Bone marrow (tissue), 2 donors: ENCODE measurements at regions not wholly inside any gene's neighbourhood (a gene's known extent, or its start where the extent isn't known, plus 50 kb on each side); places are given as distances from the start of the nearest gene placed in this dataset.
A peak's percentile ranks its signal among the peaks of the same experiment; 100 is the strongest.

Source experiments
- DNase-seq, 2 donors: peaks; one replicate each; lab custom pipeline; 2025; lab: John Stamatoyannopoulos, UW

DNA sequence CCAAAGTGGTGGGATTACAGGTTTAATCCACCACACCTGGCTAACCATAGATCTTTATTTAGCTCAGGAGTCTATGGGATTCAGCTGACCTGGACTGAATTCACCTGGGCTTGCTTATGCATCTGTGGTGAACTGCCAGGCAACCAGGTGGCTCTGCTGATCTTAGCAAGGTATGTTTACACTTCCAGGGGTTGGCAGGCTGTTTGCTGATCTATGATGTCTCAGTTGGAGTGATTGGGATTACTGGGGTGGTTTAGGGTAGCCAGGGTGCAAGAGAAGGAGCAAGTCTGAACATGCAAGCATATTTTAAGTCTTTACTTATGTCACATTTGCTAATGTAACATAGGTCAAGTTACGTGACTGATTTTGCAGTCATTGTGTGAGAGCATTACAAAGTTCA lies 63.6 kb upstream of the JAK2 start:
- no peak for DNase-seq

DNA sequence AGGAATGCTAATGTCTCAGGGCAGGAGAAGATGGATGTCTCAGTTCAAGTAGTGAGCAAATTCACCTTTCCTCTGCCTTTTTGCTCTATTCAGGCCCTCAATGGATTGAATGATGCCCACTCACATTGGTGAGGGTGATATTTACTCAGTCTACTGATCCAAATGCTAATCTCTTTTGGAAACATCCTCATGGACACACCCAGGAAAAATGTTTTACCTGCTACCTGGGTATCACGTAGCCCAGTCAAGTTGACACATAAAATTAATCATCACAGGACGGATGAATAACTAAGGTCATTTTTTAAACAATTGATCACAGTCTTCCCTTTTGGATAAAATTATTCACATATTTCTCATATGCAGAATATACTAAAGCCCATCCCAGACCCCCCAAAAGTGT lies 63.0 kb upstream of the JAK2 start:
- DNase-seq, result no peak

DNA sequence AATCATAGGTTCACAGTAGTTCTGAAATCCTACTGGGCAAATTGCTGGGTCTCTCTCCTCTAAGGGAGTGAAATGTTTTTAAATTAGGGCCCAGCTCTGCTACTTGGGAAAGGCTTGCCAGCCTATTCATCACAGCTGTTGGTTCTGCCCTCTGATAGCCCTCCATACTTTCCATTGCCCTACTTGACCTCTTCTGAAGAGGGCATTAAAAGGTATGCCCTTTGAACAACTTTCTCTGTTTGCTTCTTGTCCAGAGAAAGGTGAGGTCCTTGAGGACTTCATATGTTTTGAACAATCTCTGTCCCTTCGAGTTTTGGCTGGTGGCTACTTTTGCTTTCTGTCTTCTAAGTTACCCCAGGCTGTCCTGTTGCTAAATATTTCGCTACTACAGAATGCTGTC lies 62.3 kb upstream of the JAK2 start:
- no peak for DNase-seq

DNA sequence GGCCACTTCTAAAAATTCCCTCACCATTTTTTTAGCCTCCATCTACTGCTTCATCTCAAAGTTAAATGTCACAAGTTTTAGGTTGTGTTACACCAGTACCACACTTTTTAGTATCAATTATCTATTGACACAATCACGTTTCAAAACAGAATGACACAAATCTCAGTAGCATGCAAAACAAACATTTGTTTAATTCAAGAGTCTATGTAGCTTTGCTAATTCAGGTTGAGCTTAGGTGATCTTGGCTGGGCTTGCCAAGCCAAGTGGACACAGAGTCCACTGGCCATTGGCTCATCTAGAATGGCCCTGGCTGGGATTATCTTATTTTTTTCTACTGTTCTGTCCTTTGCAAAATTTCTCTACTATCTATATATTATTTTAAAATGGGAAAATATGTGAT lies 61.9 kb upstream of the JAK2 start:
- DNase-seq, result no peak

DNA sequence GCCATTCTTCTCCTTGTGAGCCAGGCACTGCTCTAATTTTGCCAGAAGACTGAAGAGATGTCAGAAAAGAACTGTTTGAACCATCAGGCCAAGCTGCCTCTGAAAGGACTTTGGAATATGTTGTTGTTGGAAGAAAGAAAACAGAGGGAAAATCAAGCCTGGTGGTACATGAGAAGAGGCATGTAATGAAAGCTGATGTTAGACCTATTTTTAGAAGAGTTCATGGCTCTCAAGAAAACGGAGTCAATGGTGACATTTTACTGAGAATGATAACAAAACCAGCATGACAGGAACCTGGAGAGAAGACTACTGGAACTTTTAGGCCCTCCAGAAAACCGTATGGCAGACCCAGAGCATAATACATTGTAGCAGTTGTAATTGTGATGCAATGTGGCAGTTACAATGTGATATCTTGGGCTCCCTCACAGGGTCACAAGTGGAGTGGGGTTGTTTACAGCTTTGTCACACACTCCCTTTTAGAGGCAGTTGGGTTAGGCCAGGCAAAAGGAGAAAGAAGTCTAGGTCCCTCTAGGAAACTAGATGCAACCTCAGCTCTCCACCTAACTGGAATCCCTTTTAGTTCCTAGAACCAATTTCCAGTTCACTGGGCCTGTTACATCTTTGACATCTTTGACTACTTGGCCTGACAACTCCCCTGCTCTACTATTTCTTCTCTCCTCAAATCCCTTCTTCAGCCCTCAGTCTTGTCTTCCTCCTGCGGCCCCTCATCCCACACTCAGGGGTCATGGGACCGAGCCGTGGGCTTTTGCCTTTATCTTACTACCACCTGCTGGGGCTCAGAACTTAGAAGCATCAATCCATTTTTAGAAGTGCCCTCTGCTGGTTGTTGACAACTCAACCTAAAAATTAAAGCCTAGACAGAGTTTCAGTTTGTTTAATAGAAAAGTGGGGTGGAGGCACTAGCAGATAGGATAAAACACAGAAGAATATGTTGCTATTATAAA lies 61.2 kb upstream of the JAK2 start:
- DNase-seq, result peak in 1 of 2 donors; percentile 22

DNA sequence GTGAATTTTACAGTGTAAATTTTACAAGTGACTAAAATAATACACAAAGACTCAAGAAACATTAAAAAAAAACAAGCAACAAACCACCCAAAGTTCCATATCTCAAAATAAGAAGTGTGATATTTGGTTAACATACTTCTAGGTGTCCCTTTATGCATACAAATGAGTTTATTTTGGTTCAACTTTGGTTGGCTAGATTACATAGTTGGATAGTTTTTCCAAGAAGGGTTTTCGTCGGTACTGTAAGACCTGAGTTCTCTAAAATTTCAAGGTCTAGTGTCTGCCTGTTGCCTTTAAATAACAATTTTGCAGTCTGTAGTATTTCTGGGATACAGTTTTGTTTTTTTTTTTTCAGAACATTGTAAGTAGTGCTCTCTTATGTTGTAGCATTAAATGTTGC lies 58.8 kb upstream of the JAK2 start:
- no peak for DNase-seq

DNA sequence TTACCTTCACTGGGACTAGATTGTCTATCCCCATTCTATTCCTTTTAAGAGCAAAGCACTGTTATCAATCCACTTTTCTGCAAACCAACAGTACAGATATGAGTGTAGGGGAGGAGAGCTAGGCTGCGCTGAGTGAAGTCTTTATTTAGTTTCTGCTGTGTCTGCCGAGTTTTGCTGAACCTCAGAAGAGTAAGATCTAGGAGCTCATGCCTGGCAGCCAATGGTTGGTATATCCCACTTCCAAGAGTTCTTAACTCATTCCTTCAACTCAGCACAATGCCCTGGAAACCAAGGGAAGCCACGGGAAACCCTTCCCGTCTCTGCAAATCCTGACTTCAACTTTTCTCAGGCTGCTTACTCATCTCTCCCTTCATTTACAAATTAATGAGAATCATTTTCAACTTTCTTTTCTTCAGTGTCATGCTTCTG lies 58.0 kb upstream of the JAK2 start:
- no peak for DNase-seq

DNA sequence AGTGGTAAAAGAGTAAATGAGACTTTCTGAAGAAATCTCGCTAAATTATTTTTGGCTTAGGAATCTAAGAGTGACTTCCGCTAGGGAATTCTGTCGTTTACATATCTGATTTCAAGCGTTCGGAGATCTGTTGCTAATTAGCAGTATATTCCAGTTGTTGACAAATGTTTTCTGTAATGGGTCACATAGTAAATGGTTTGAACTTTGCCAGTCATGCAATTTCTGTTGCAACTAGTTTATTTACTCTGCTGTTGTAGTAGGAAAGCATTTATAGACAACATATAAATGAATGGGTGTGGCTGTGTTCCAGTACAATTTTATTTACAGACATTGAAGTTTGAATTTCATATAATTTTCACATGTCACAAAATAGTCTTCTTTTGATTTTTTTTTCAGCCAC lies 57.4 kb upstream of the JAK2 start:
- no peak for DNase-seq

DNA sequence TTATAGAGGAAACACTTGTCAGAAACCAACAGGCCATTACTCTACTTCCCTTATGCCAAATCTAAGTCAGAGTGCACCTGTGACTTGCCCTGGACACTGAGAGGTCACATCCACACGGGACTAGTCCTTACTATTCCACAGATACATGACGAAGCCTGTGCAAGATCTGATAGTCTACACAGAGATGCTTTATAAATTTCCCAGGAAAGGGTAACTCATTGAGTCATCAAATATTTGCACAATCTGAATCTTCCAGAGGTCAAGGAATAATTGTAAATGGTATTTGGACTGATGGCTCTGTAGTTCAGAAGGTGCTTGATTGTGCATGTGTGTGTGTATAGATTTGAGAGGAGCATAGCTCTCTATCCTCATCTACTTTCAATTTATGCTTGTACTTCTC lies 55.2 kb upstream of the JAK2 start:
- DNase-seq, result no peak

DNA sequence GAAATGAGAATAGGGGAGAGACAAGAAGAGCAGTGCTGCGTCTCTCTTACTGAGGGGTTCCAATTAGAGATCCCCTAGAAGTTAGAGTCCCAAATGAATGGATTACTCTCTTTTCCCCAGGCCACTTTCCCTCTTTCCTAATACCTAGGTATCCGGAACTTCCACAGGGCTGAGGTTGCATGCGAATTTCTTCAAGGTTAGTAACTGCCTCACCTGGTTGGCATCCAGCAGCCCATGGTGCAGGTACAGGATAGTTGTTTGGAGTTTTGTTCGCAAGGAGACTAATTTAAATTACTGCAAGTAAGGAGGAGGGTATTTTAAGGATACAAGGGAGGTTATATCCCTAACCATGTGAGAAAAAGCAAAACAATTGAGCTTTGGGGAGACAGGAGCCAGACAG lies 52.4 kb upstream of the JAK2 start:
- no peak for DNase-seq

DNA sequence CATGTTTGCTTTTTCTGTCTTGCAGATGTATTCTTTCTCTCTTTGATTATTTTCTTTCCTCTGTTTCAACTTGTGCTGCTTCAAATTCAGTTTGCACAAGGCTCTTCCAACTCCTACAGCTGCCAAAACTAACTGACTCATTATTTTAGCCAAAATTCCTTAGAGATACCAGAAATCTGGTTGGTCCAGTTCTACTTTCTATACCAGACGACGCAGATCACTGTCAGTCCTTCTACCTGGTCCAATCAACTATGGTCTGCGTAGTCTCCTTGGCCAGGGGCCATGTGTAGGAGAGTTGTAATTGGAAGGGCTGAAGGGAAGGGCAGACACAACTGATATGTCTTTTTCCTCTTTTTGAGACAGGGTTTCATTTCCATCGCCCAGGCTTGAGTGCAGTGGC lies 51.9 kb upstream of the JAK2 start:
- DNase-seq, result no peak

DNA sequence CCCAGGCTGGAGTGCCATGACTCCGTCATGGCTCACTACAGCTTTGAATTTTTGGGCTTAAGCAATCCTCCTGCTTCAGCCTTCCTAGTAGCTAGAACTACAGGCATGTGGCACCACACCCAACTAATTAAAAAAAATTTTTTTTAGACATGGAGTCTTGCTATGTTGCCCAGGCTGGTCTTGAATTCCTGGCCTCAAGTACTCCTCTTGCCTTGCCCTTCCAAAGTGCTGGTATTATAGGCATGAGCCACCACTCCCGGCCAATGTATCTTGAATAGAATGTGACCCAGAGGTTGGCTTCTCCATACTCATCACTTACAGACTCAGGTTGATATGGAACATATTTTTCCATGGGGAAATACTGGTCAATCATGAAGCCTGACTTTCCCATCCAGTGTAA lies 51.2 kb upstream of the JAK2 start:
- DNase-seq, result no peak

DNA sequence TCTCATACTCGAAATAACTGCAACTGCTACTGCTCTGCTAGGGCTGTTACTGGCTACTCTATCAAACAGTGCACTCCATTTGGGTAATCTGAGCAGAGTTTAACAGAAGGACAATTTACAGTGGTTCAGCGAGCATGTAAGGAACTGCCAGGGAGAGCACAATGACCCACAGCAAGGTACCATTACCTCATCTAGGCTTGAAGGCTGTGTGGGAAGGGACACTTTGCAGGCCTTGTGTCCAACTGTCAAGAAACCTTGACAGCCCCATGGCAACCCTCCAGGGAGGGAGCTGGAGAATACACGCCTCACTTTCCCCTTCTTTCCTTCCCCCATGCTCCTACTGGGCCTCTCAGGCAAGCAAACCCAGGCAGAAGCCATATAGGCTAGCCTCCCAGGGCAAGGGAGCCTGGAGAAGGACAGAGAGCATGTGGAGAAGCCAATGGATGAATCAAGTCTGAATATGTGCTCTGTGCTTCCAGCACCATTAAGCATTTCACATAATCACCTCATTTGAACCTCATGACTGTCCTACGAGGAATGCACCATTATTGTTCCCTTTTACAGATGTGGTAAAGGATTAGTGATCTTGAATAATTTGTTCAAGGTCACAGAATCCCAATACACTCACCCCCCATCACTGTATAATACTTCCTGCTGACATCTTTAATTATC lies 49.9 kb upstream of the JAK2 start:
- no peak for DNase-seq
